CD4-positive, alpha-beta T cell (primary cell): ENCODE measurements at regions not wholly inside any gene's neighbourhood (a gene's known extent, or its start where the extent isn't known, plus 50 kb on each side); places are given as distances from the start of the nearest gene placed in this dataset.

Experiments
- ATAC-seq: fragments of 200-7000 bp; cut with Tn5 transposase; one replicate; pipeline ENCODE4 v1.10.0; 2022; ENCODE audit warnings: mild to moderate bottlenecking; ENCODE audit not compliant: poor library complexity
- CTCF ChIA-PET: fragments of 350-600 bp; sonication (Branson Sonifier 250); formaldehyde crosslinking; loops from one replicate; lab custom pipeline; 2021; ENCODE audit warnings: antibody characterized with exemption, inconsistent platforms; lab: Charles Lee
- POLR2A ChIA-PET: fragments of 350-600 bp; sonication (Branson Sonifier 250); formaldehyde crosslinking; loops from one replicate; lab custom pipeline; 2021; ENCODE audit warnings: antibody characterized with exemption, inconsistent platforms; lab: Charles Lee
- DNase-seq, 14 experiments: peaks; one replicate each; pipeline ENCODE4 v3.0.0-alpha.2; 2013 to 2020; ENCODE audit warnings: mixed read lengths in 2 of 14
- H3K27ac ChIP-seq, 2 donors: one replicate each; pipeline versions ENCODE4 v1.5.1 to v1.7.0; 2013; ENCODE audit warnings: low read length in 2 of 2, low read depth in 1 of 2, mild to moderate bottlenecking in 1 of 2
- H3K27me3 ChIP-seq, 2 experiments: 1 replicate in 1 of 2; 2 replicates in 1 of 2; pipeline versions ENCODE4 v1.6.1 to v1.7.0; 2013; ENCODE audit warnings: low read length in 2 of 2, control low read depth in 1 of 2, mild to moderate bottlenecking in 1 of 2, moderate library complexity in 1 of 2; ENCODE audit not compliant: insufficient read depth in 2 of 2, control insufficient read depth in 1 of 2
- H3K36me3 ChIP-seq: one replicate; pipeline ENCODE4 v1.6.1; 2013; ENCODE audit warnings: low read length, control low read depth; ENCODE audit not compliant: insufficient read depth
- H3K4me1 ChIP-seq: one replicate; pipeline ENCODE4 v1.6.1; 2013; ENCODE audit warnings: low read length, control low read depth; ENCODE audit not compliant: insufficient read depth
- H3K4me3 ChIP-seq: one replicate; pipeline ENCODE4 v1.5.1; 2013; ENCODE audit warnings: mild to moderate bottlenecking, low read length, moderate library complexity
- H3K9me3 ChIP-seq, 2 experiments: 1 replicate in 1 of 2; 2 replicates in 1 of 2; pipeline versions ENCODE4 v1.6.1 to v1.7.0; 2013; ENCODE audit warnings: low read length in 2 of 2, mild to moderate bottlenecking in 2 of 2, control low read depth in 1 of 2, moderate library complexity in 1 of 2; ENCODE audit not compliant: control insufficient read depth in 1 of 2, insufficient read depth in 1 of 2
- H3K27ac Mint-ChIP-seq: one replicate; pipeline ENCODE4 v1.8.0; 2020; ENCODE audit warnings: mixed read lengths
- H3K27me3 Mint-ChIP-seq: one replicate; pipeline ENCODE4 v1.8.0; 2021; ENCODE audit warnings: mixed read lengths
- H3K36me3 Mint-ChIP-seq: one replicate; pipeline ENCODE4 v1.8.0; 2021; ENCODE audit warnings: low read depth, mixed read lengths
- H3K4me1 Mint-ChIP-seq: one replicate; pipeline ENCODE4 v1.8.0; 2021; ENCODE audit warnings: low read depth, mixed read lengths
- H3K4me3 Mint-ChIP-seq: one replicate; pipeline ENCODE4 v1.8.0; 2020; ENCODE audit warnings: mild to moderate bottlenecking, mixed read lengths
- H3K9me3 Mint-ChIP-seq: one replicate; pipeline ENCODE4 v1.8.0; 2020; ENCODE audit warnings: mixed read lengths
- CTCF ChIP-seq: fragments of 200-600 bp; IDR thresholded peaks from one replicate; pipeline ENCODE4 v1.8.0; 2022; ENCODE audit warnings: antibody characterized with exemption, mild to moderate bottlenecking
- intact Hi-C, 2 experiments: fragments of 100-400 bp; cut with DNase I in 1 of 2; cut with micrococcal nuclease in 1 of 2; formaldehyde crosslinking; loops; one replicate each; pipeline versions ENCODE4 v1.15.1 to v1.9.0; 2023 to 2025; cut with DNase I, micrococcal nuclease

DNA sequence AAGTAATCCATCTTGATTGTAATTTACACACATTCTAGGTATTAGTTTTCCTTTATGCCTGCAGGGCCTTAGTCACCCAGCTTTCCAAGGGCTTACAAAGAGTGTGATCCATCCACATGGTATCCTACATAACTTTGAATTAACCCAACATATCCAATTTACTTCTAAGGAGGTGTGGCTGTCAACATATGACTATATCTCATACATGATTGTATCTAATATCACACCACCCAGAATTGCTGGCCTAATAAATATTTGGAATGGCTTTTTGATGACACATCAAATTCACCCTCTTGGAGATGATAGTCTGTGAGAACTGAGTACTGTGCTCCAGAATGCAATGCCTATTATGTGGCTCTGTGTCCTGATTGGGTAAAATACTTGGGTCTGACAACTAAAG, 363.3 kb upstream of the GRIN3A start:
- ChIA-PET CTCF (no interaction called here), POLR2A (no interaction called here)
- DNase-seq, result no peak
- Mint-ChIP-seq H3K27me3 (no peaks in the 10 kb centered on the region), H3K9me3 (peaks cover 19% of the 10 kb centered on the region), H3K27ac (no peak overlapping the region), H3K36me3 (no peaks in the 10 kb centered on the region), H3K4me1 (no peaks in the 10 kb centered on the region), H3K4me3 (no peak overlapping the region)
- H3K9me3 ChIP-seq, result no peaks in the 10 kb centered on the region
- H3K36me3 ChIP-seq, result no peaks in the 10 kb centered on the region
- intact Hi-C loops, result no loop called here
- no peak for ATAC-seq
- TF ChIP-seq CTCF, result no peak
- no peaks in the 10 kb centered on the region for H3K4me1 ChIP-seq
- H3K4me3 ChIP-seq, result no peak overlapping the region
- no peaks in the 10 kb centered on the region for H3K27me3 ChIP-seq
- no peak overlapping the region for H3K27ac ChIP-seq

DNA sequence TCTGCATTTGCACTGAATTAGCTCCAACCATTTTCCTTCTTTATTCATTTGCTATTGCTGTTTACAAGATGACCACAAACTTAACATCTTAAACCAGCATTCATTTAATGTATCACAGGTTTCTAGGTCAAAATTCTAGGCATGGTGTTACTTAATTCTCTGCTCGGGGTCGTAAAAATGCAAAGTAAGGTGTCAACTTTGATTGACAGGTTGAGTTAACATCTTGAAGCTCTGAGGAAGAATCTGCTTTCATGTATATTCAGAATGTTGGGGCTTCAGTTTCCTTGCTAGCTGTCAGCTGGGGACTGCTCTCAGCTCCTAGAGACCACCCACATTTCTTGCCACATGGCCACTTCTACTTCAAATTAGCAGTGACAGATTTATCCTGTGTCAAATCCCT, 348.7 kb upstream of the GRIN3A start:
- intact Hi-C loops, result no loop called here
- Mint-ChIP-seq H3K36me3 (no peaks in the 10 kb centered on the region), H3K4me3 (no peak overlapping the region), H3K9me3 (peaks cover 4% of the 10 kb centered on the region), H3K27ac (no peak overlapping the region), H3K4me1 (no peaks in the 10 kb centered on the region), H3K27me3 (no peaks in the 10 kb centered on the region)
- ATAC-seq, result no peak
- POLR2A ChIA-PET, result no interaction called here
- no peak for TF ChIP-seq CTCF
- no peak overlapping the region for H3K27ac ChIP-seq
- no peaks in the 10 kb centered on the region for H3K36me3 ChIP-seq
- CTCF ChIA-PET, result no interaction called here
- no peaks in the 10 kb centered on the region for H3K27me3 ChIP-seq
- no peak for DNase-seq
- H3K4me3 ChIP-seq, result no peak overlapping the region
- no peaks in the 10 kb centered on the region for H3K9me3 ChIP-seq
- H3K4me1 ChIP-seq, result no peaks in the 10 kb centered on the region

DNA sequence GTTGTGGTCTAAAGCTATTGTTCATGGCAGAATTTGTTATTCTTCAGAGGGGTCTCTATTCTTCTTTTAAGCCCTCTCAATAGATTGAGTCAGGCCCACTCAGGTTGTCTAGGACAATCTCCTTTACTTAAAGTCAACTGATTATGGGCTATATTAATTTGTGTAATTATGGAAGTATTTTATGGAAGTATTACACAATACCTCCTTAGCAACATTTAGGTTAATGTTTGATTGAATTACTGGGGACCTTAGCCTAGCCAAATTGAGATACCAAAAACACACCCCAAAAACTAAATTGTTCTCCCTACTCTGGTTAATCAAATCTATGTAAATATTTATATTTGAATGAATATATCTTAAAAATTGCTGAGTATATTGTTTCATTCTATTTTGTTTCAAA, 347.1 kb upstream of the GRIN3A start:
- Histone ChIP-seq H3K36me3 (no peaks in the 10 kb centered on the region), H3K4me3 (no peak overlapping the region), H3K4me1 (no peaks in the 10 kb centered on the region), H3K27ac (no peak overlapping the region), H3K27me3 (no peaks in the 10 kb centered on the region), H3K9me3 (no peaks in the 10 kb centered on the region)
- ATAC-seq, result no peak
- H3K27me3 Mint-ChIP-seq, result no peaks in the 10 kb centered on the region
- no peaks in the 10 kb centered on the region for H3K36me3 Mint-ChIP-seq
- CTCF ChIA-PET, result no interaction called here
- peaks cover 4% of the 10 kb centered on the region for H3K9me3 Mint-ChIP-seq
- no peak for DNase-seq
- H3K4me1 Mint-ChIP-seq, result no peaks in the 10 kb centered on the region
- intact Hi-C loops, result no loop called here
- no peak for TF ChIP-seq CTCF
- POLR2A ChIA-PET, result no interaction called here
- no peak overlapping the region for H3K4me3 Mint-ChIP-seq
- H3K27ac Mint-ChIP-seq, result no peak overlapping the region
